SK-N-SH treated with all-trans-retinoic acid at 6 μM for 48 hours (cell line): ENCODE measurements at regions not wholly inside any gene's neighbourhood (a gene's known extent, or its start where the extent isn't known, plus 50 kb on each side); places are given as distances from the start of the nearest gene placed in this dataset.

ENCODE experiments used
- ATAC-seq: fragments of 200-7000 bp; cut with Tn5 transposase; 3 replicates; pipeline ENCODE4 v1.9.1; 2020; ENCODE audit warnings: mild to moderate bottlenecking, moderate library complexity
- ARNTL ChIP-seq: fragments of 450-650 bp; formaldehyde crosslinking; IDR thresholded peaks from 2 replicates; pipeline ENCODE4 v1.5.0; 2020; ENCODE audit warnings: low read depth, mild to moderate bottlenecking, moderate library complexity, borderline replicate concordance
- BACH2 ChIP-seq: fragments of 250-450 bp; sonication (Bioruptor Pico); IDR thresholded peaks from 2 replicates; pipeline ENCODE4 v1.9.0; 2021; ENCODE audit warnings: mild to moderate bottlenecking, borderline replicate concordance
- CREB5 ChIP-seq: fragments of 250-450 bp; sonication (Bioruptor Pico); IDR thresholded peaks from 2 replicates; pipeline ENCODE4 v1.5.1; 2020; ENCODE audit warnings: low read depth, mild to moderate bottlenecking, moderate library complexity
- CSDC2 ChIP-seq: fragments of 250-450 bp; sonication (Bioruptor Pico); IDR thresholded peaks from 2 replicates; pipeline ENCODE4 v1.5.0; 2020; ENCODE audit warnings: mild to moderate bottlenecking, moderate library complexity
- CSRNP3 ChIP-seq: fragments of 250-450 bp; sonication (Bioruptor Pico); IDR thresholded peaks from 2 replicates; pipeline ENCODE4 v1.5.1; 2021; ENCODE audit warnings: mild to moderate bottlenecking, moderate library complexity
- ESRRG ChIP-seq: fragments of 250-450 bp; sonication (Bioruptor Pico); IDR thresholded peaks from 2 replicates; pipeline ENCODE4 v1.6.1; 2021; ENCODE audit warnings: mild to moderate bottlenecking
- GLIS3 ChIP-seq: fragments of 250-450 bp; sonication (Bioruptor Pico); IDR thresholded peaks from 2 replicates; pipeline ENCODE4 v1.5.0; 2020; ENCODE audit warnings: mild to moderate bottlenecking, moderate library complexity
- ISL1 ChIP-seq: fragments of 250-450 bp; sonication (Bioruptor Pico); IDR thresholded peaks from 2 replicates; pipeline ENCODE4 v2.1.2; 2022; ENCODE audit warnings: mild to moderate bottlenecking, moderate library complexity
- OSR1 ChIP-seq: fragments of 250-450 bp; sonication (Bioruptor Pico); IDR thresholded peaks from 2 replicates; pipeline ENCODE4 v1.8.0; 2022; ENCODE audit warnings: moderate library complexity, mild to moderate bottlenecking, inconsistent platforms
- PATZ1 ChIP-seq: fragments of 250-450 bp; sonication (Bioruptor Pico); IDR thresholded peaks from 2 replicates; pipeline ENCODE4 v1.8.0; 2020; ENCODE audit warnings: mild to moderate bottlenecking, moderate library complexity, borderline replicate concordance
- PPARA ChIP-seq: fragments of 250-450 bp; sonication (Bioruptor Pico); IDR thresholded peaks from 2 replicates; pipeline ENCODE4 v1.5.0; 2020; ENCODE audit warnings: mild to moderate bottlenecking, borderline replicate concordance
- RARB ChIP-seq: fragments of 250-450 bp; sonication (Bioruptor Pico); IDR thresholded peaks from 2 replicates; pipeline ENCODE4 v1.8.0; 2021; ENCODE audit warnings: mild to moderate bottlenecking, moderate library complexity
- SNAI2 ChIP-seq: fragments of 250-450 bp; sonication (Bioruptor Pico); IDR thresholded peaks from 2 replicates; pipeline ENCODE4 v1.5.0; 2020; ENCODE audit warnings: mild to moderate bottlenecking, moderate library complexity
- TCF4 ChIP-seq: fragments of 250-450 bp; sonication (Bioruptor Pico); IDR thresholded peaks from 2 replicates; pipeline ENCODE4 v1.8.0; 2021; ENCODE audit warnings: mild to moderate bottlenecking, moderate library complexity, borderline replicate concordance
- TOX ChIP-seq: fragments of 250-450 bp; sonication (Bioruptor Pico); IDR thresholded peaks from 2 replicates; pipeline ENCODE4 v1.8.0; 2021; ENCODE audit warnings: mild to moderate bottlenecking, moderate library complexity, borderline replicate concordance
- ZC3H10 ChIP-seq: fragments of 250-450 bp; sonication (Bioruptor Pico); IDR thresholded peaks from 2 replicates; pipeline ENCODE4 v1.5.1; 2021; ENCODE audit warnings: mild to moderate bottlenecking, moderate library complexity
- ZFP3 ChIP-seq: fragments of 250-450 bp; sonication (Bioruptor Pico); IDR thresholded peaks from 2 replicates; pipeline ENCODE4 v1.5.0; 2020; ENCODE audit warnings: mild to moderate bottlenecking, moderate library complexity
- ZFP30 ChIP-seq: fragments of 450-650 bp; formaldehyde crosslinking; IDR thresholded peaks from 2 replicates; pipeline ENCODE4 v1.5.0; 2022; ENCODE audit warnings: mild to moderate bottlenecking, moderate library complexity
- ZNF565 ChIP-seq: fragments of 450-650 bp; formaldehyde crosslinking; conservative IDR thresholded peaks from 2 replicates; pipeline ENCODE4 v1.5.0; 2020; ENCODE audit warnings: low read depth, mild to moderate bottlenecking, moderate library complexity
- ZNF70 ChIP-seq: fragments of 450-650 bp; formaldehyde crosslinking; IDR thresholded peaks from 2 replicates; pipeline ENCODE4 v1.5.0; 2020; ENCODE audit warnings: mild to moderate bottlenecking, moderate library complexity
- ZNF8 ChIP-seq: fragments of 450-650 bp; formaldehyde crosslinking; IDR thresholded peaks from 2 replicates; pipeline ENCODE4 v1.5.0; 2020; ENCODE audit warnings: mild to moderate bottlenecking, moderate library complexity

- no peak for ATAC-seq
- TF ChIP-seq SNAI2 (CRISPR knock-in tag) (no peak), CSDC2 (CRISPR knock-in tag) (no peak), OSR1 (CRISPR knock-in tag) (no peak), RARB (no peak), CREB5 (CRISPR knock-in tag) (no peak), ZC3H10 (no peak)
- TF ChIP-seq, all 23 proteins: peak for 0
Measured at GRCh38 chr4:60822986-60823385, 377.1 kb upstream of the ADGRL3 start.

- TF ChIP-seq CREB5 (CRISPR knock-in tag) = no peak
- no peak for TF ChIP-seq OSR1 (CRISPR knock-in tag)
- no peak for TF ChIP-seq BACH2 (CRISPR knock-in tag)
- TF ChIP-seq SNAI2 (CRISPR knock-in tag) = no peak
- TF ChIP-seq PPARA (CRISPR knock-in tag) = no peak
- no peak for TF ChIP-seq CSDC2 (CRISPR knock-in tag)
- no peak for TF ChIP-seq ZNF70
- TF ChIP-seq TOX (CRISPR knock-in tag) = no peak
- no peak for TF ChIP-seq ZNF8 (CRISPR knock-in tag)
- no peak for TF ChIP-seq ZNF565
- no peak for TF ChIP-seq CSRNP3
- TF ChIP-seq ESRRG (CRISPR knock-in tag) = no peak
- no peak for TF ChIP-seq ZFP3 (CRISPR knock-in tag)
- TF ChIP-seq ZFP30 (CRISPR knock-in tag) = no peak
- no peak for TF ChIP-seq ARNTL (CRISPR knock-in tag)
- no peak for TF ChIP-seq TCF4
- TF ChIP-seq PATZ1 (CRISPR knock-in tag) = no peak
- TF ChIP-seq ISL1 (CRISPR knock-in tag) = no peak
- ATAC-seq = no peak
Measured at GRCh38 chr4:60840020-60840419, 360.1 kb upstream of the ADGRL3 start.

- no peak for ATAC-seq
- TF ChIP-seq ZFP3 (CRISPR knock-in tag) = no peak
- no peak for TF ChIP-seq TOX (CRISPR knock-in tag)
- TF ChIP-seq ISL1 (CRISPR knock-in tag) = no peak
- no peak for TF ChIP-seq ARNTL (CRISPR knock-in tag)
- no peak for TF ChIP-seq GLIS3
- no peak for TF ChIP-seq CSRNP3
- TF ChIP-seq OSR1 (CRISPR knock-in tag) = no peak
Measured at GRCh38 chr4:60846678-60847077, 353.4 kb upstream of the ADGRL3 start.

GRCh38 chr4:60847614-60848013 lies 352.5 kb upstream of the ADGRL3 start:
- ATAC-seq = no peak
- TF ChIP-seq GLIS3 (no peak), RARB (no peak)
